NB4 (cell line): ENCODE measurements at regions not wholly inside any gene's neighbourhood (a gene's known extent, or its start where the extent isn't known, plus 50 kb on each side); places are given as distances from the start of the nearest gene placed in this dataset.

ENCODE experiments used
- CTCF ChIP-seq: IDR thresholded peaks from one replicate; pipeline ENCODE4 v1.5.1; 2012; ENCODE audit warnings: low read depth, low read length
- MAX ChIP-seq: IDR thresholded peaks from 2 replicates; pipeline ENCODE4 v1.6.1; 2011; ENCODE audit warnings: low read depth, low read length
- MYC ChIP-seq: IDR thresholded peaks from 2 replicates; pipeline ENCODE4 v1.6.1; 2011; ENCODE audit warnings: low read depth, low read length
- POLR2A ChIP-seq: IDR thresholded peaks from 2 replicates; pipeline ENCODE4 v1.6.1; 2011; ENCODE audit warnings: mild to moderate bottlenecking; ENCODE audit not compliant: insufficient read length; ENCODE audit errors: extremely low read depth

GRCh38 chr10:78306358-78306757 lies 272.7 kb downstream of the RPS24 start:
- no peak for TF ChIP-seq MAX
- TF ChIP-seq POLR2A, result no peak
- no peak for TF ChIP-seq CTCF
- TF ChIP-seq MYC, result no peak
